Adrenal gland (tissue), 9 donors: ENCODE measurements at regions not wholly inside any gene's neighbourhood (a gene's known extent, or its start where the extent isn't known, plus 50 kb on each side); places are given as distances from the start of the nearest gene placed in this dataset.
A peak's percentile ranks its signal among the peaks of the same experiment; 100 is the strongest.

Experiments used
- DNase-seq, 7 donors: peaks; one replicate each; pipeline ENCODE4 v3.0.0-alpha.2; 2019 to 2020
- H3K27ac ChIP-seq, 5 donors: fragments of 200-600 bp; sonication (generic) in 4 of 5; 1 replicate in 3 of 5; 2 replicates in 2 of 5; pipeline versions ENCODE4 v1.5.1 to v1.8.0; 2016 to 2020; ENCODE audit warnings: mild to moderate bottlenecking in 1 of 5
- H3K27me3 ChIP-seq: fragments of 200-600 bp; 2 replicates; pipeline ENCODE4 v1.8.0; 2021
- H3K36me3 ChIP-seq, 2 donors: fragments of 200-600 bp; replicated peaks in 1 of 2; 1 replicate in 1 of 2; 2 replicates in 1 of 2; pipeline versions ENCODE4 v1.5.1 to v1.8.0; 2018 to 2022
- H3K4me1 ChIP-seq, 2 donors: fragments of 200-600 bp; replicated peaks in 1 of 2; 1 replicate in 1 of 2; 2 replicates in 1 of 2; pipeline versions ENCODE4 v1.5.1 to v1.8.0; 2018 to 2021
- H3K4me3 ChIP-seq, 4 donors: fragments of 200-600 bp; sonication (generic) in 3 of 4; one replicate each; pipeline ENCODE4 v1.5.1; 2016 to 2018
- H3K9me3 ChIP-seq, 3 donors: fragments of 200-600 bp; sonication (generic) in 1 of 3; replicated peaks in 1 of 3; 1 replicate in 2 of 3; 2 replicates in 1 of 3; pipeline versions ENCODE4 v1.5.1 to v1.8.0; 2016 to 2021
- POLR2A ChIP-seq, 2 donors: fragments of 450-650 bp; IDR thresholded peaks; one replicate each; pipeline ENCODE4 v1.6.1; 2017; ENCODE audit warnings: antibody characterized with exemption in 2 of 2, mild to moderate bottlenecking in 2 of 2, moderate library complexity in 1 of 2
- WGBS, 4 donors: extraction: QIAGEN DNeasy Blood & Tissue Kit in 2 of 4; methylation state at CpG; one replicate each; pipeline versions ENCODE4 v1.1.5 to v1.1.7; 2013 to 2017; 5-methylcytosine and 5-hydroxymethylcytosine counted together
- intact Hi-C, 2 donors: fragments of 100-400 bp; cut with DNase I; formaldehyde crosslinking; loops; one replicate each; pipeline versions ENCODE4 v1.14.1 to v1.15.0; 2022 to 2023
- TF ChIP-seq, protein P1 (sequence below), 6 experiments: fragments of 450-650 bp in 4 of 6; fragments of 200-600 bp in 2 of 6; sonication (generic) in 1 of 6; IDR thresholded peaks; 1 replicate in 5 of 6; 2 replicates in 1 of 6; pipeline versions ENCODE4 v1.5.1 to v1.8.0; 2016 to 2021; ENCODE audit warnings: antibody characterized with exemption in 6 of 6, mild to moderate bottlenecking in 2 of 6, moderate library complexity in 1 of 6
- donor health status: healthy with polysubstance abuse.
- donor health status: Bipolar disorder and iron deficiency.
- donor health status: DM: yes; HTN: yes; CAD: no.
- donor health status: DM: no; HTN: no; CAD: no.
- donor health status: DM: no; HTN: no; CAD: no.

DNA sequence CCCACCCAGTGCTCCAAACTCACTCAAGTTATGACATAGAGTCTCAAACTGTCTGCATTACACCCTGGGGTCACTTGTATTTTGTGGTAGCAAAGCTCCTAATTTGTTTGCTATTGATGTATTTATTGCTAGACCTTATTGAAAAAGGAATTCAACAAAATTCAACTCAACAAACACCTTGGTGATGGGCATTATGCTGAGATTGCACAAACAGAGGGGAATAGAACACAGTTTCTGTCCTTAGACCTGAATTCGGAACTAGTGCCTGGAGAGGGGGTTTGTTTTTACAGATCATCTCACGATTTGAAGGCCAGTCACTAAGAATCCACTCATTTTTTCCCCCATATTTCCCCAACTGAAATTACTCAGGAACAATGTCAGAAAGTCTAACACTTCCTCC lies 53.5 kb upstream of the MAPK4 start:
- intact Hi-C loops, result loop anchor here (2.0 to 10.0 kb wide), 2 partner anchors 278 kb away; no protein-coding TSS in a partner anchor
- no peaks in the 10 kb centered on the region for H3K36me3 ChIP-seq
- H3K9me3 ChIP-seq, result peaks cover 0 to 3% (median 0%) of the 10 kb centered on the region in 3 donors
- no peak overlapping the region for H3K4me3 ChIP-seq
- H3K27ac ChIP-seq, result no peak overlapping the region
- DNase-seq, result no peak
- no peaks in the 10 kb centered on the region for H3K4me1 ChIP-seq
- WGBS, 4 donors, result 46 to 56% (median 51%) methylated on average over 2 of the region's 2 CpGs
- no peaks in the 10 kb centered on the region for H3K27me3 ChIP-seq
- no peak for TF ChIP-seq POLR2A (IDR thresholded peaks at IDR 0.05)
- TF ChIP-seq, protein P1, sequence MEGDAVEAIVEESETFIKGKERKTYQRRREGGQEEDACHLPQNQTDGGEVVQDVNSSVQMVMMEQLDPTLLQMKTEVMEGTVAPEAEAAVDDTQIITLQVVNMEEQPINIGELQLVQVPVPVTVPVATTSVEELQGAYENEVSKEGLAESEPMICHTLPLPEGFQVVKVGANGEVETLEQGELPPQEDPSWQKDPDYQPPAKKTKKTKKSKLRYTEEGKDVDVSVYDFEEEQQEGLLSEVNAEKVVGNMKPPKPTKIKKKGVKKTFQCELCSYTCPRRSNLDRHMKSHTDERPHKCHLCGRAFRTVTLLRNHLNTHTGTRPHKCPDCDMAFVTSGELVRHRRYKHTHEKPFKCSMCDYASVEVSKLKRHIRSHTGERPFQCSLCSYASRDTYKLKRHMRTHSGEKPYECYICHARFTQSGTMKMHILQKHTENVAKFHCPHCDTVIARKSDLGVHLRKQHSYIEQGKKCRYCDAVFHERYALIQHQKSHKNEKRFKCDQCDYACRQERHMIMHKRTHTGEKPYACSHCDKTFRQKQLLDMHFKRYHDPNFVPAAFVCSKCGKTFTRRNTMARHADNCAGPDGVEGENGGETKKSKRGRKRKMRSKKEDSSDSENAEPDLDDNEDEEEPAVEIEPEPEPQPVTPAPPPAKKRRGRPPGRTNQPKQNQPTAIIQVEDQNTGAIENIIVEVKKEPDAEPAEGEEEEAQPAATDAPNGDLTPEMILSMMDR (IDR thresholded peaks at IDR 0.05), result no peak

DNA sequence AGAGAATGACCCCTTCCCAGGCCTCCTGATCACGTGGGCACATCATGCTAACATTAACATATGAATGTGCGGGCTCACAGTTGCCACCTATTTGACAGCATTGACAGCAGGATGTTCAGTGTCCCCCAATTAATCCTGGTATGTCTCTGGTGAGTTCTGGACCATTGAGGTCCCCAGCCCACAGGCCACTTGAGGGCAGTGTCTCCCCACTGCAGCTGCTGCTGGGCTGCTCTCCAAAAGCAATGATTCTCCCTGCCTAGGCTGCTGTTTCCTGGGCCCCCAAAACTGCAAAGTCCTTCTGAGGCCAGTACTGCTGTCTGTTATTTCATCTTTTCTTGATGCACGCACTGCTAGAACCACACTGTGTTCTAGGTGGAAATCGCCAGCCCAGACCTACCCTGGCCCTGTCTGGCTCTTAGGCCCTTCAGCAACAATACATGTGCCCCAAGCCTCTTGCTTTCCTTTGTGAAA lies 52.7 kb upstream of the MAPK4 start:
- Histone ChIP-seq H3K27ac (no peak overlapping the region), H3K27me3 (no peaks in the 10 kb centered on the region), H3K4me3 (no peak overlapping the region), H3K36me3 (no peaks in the 10 kb centered on the region), H3K4me1 (no peaks in the 10 kb centered on the region), H3K9me3 (peaks cover 0 to 3% (median 0%) of the 10 kb centered on the region in 3 donors)
- DNase-seq, result peak; percentile 55 to 83 (median 75)
- 28 to 43% (median 33%) methylated on average over 3 to 4 of the region's 4 CpGs for WGBS, 4 donors
- intact Hi-C loops, result loop anchor here (2.0 to 10.0 kb wide), 2 partner anchors 278 kb away; no protein-coding TSS in a partner anchor
- TF ChIP-seq, protein P1 (IDR thresholded peaks at IDR 0.05), result peak; percentile 59 to 91 (median 84)
- TF ChIP-seq POLR2A (IDR thresholded peaks at IDR 0.05), result no peak

DNA sequence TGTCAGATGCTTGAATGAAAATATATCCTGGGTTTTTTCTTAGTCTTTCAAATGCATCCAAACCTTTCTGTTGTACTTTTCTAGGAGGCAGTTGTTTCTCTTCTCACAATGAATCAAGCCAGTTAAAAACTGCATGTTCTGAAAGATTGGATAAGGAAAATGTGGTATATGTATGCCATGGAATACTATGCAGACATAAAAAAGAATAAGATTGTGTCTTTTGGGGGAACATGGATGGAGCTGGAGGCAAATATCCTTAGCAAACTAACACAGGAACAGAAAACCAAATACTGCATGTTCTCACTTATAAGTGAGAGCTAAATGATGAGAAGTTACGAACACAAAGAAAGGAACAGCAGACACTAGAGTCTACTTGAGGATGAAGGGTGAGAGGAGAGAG lies 51.7 kb upstream of the MAPK4 start:
- H3K27ac ChIP-seq, result no peak overlapping the region
- H3K27me3 ChIP-seq, result no peaks in the 10 kb centered on the region
- no peak overlapping the region for H3K4me3 ChIP-seq
- intact Hi-C loops, result loop anchor here in 1 of 2 donors (10.0 kb wide), 1 partner anchor 277 kb away; no protein-coding TSS in a partner anchor
- H3K9me3 ChIP-seq, result peaks cover 0 to 3% (median 0%) of the 10 kb centered on the region in 3 donors
- 88 to 97% (median 93%) methylated on average over 1 of the region's 1 CpG for WGBS, 4 donors
- no peaks in the 10 kb centered on the region for H3K4me1 ChIP-seq
- H3K36me3 ChIP-seq, result no peaks in the 10 kb centered on the region
- DNase-seq, result no peak
- no peak for TF ChIP-seq POLR2A (IDR thresholded peaks at IDR 0.05)
- TF ChIP-seq, protein P1 (IDR thresholded peaks at IDR 0.05), result no peak

DNA sequence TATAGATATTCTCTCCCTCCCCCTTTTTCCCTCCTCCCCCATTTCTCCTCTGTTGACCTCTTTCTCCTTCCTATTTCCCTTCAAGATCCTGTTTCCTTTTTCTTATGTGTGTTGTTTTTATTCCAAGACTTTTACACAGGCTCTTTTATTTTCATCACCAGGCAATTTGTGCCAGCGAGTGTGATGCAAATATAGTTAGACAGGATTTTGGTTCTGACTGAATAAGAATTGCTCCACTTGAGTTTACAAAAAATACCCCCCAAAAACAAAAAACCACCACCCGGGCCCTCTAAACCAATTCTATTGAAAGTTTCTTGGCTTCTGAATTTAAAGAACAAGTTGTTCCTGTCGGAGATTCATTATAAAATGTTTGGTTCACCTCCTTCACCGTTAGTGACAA lies 50.9 kb upstream of the MAPK4 start:
- DNase-seq, result no peak
- Histone ChIP-seq H3K9me3 (peaks cover 0 to 3% (median 0%) of the 10 kb centered on the region in 3 donors), H3K27me3 (no peaks in the 10 kb centered on the region), H3K4me3 (no peak overlapping the region), H3K27ac (no peak overlapping the region), H3K4me1 (no peaks in the 10 kb centered on the region), H3K36me3 (no peaks in the 10 kb centered on the region)
- TF ChIP-seq, protein P1 (IDR thresholded peaks at IDR 0.05), result no peak
- TF ChIP-seq POLR2A (IDR thresholded peaks at IDR 0.05), result no peak
- WGBS, 4 donors, result 71 to 83% (median 78%) methylated on average over 4 of the region's 4 CpGs
- intact Hi-C loops, result loop anchor here in 1 of 2 donors (10.0 kb wide), 1 partner anchor 276 kb away; no protein-coding TSS in a partner anchor
